K562 (cell line): ENCODE measurements at regions not wholly inside any gene's neighbourhood (a gene's known extent, or its start where the extent isn't known, plus 50 kb on each side); places are given as distances from the start of the nearest gene placed in this dataset.

Experiments used
- ATAC-seq: fragments of 200-7000 bp; cut with Tn5 transposase; 3 replicates; pipeline ENCODE4 v1.9.1; 2020; ENCODE audit warnings: moderate library complexity
- BruUV-seq: library from RNA; stranded (reverse); fragments of 400-500 nt; replicated peaks from 2 replicates; lab custom pipeline; 2021; lab: Mats Ljungman, UMichigan
- CTCF ChIA-PET: fragments of 300-600 bp; formaldehyde crosslinking; extraction: SDS; loops from one replicate; lab custom pipeline; 2021; ENCODE audit warnings: low intra/inter-chr PET ratio; lab: Yijun Ruan, JAX
- POLR2A ChIA-PET: fragments of 300-600, 350-650 bp; sonication (Branson Sonifier 250); formaldehyde crosslinking; extraction: SDS; loops from one replicate; lab custom pipeline; 2021; ENCODE audit warnings: antibody characterized with exemption, inconsistent platforms; lab: Yijun Ruan, JAX
- DNase-seq, 4 experiments: peaks; one replicate each; pipeline versions ENCODE4 v3.0.0 to v3.0.0-alpha.2; 2011 to 2018; ENCODE audit warnings: low spot score in 3 of 4, mixed read lengths in 3 of 4; ENCODE audit errors: extremely low read depth in 1 of 4
- FAIRE-seq: peaks from 2 replicates; lab custom pipeline; 2011; peaks lifted over from hg19 to GRCh38; lab: Jason Lieb, UNC
- H2AFZ ChIP-seq: 2 replicates; pipeline ENCODE4 v1.6.0; 2011; ENCODE audit warnings: low read depth, low read length, control low read depth, inconsistent platforms
- H3K27ac ChIP-seq: fragments of 200-600 bp; 3 replicates; pipeline ENCODE4 v1.8.0; 2011; ENCODE audit warnings: low read depth, mild to moderate bottlenecking, control low read depth, inconsistent platforms, low read length, moderate library complexity, mixed read lengths; ENCODE audit errors: extremely low read depth
- H3K27me3 ChIP-seq, 2 experiments: fragments of 300-600 bp in 1 of 2; 2 replicates in 1 of 2; 3 replicates in 1 of 2; pipeline versions ENCODE4 v1.6.0 to v1.8.0; 2011; ENCODE audit warnings: inconsistent platforms in 2 of 2, low read length in 2 of 2, mild to moderate bottlenecking in 1 of 2, mixed read lengths in 1 of 2, moderate library complexity in 1 of 2; ENCODE audit not compliant: control insufficient read depth in 2 of 2, insufficient read depth in 2 of 2
- H3K36me3 ChIP-seq: fragments of 300-600 bp; 3 replicates; pipeline ENCODE4 v1.8.0; 2011; ENCODE audit warnings: mild to moderate bottlenecking, low read length, inconsistent platforms; ENCODE audit not compliant: control insufficient read depth, insufficient read depth
- H3K4me1 ChIP-seq, 2 experiments: fragments of 200-600 bp in 1 of 2; replicated peaks in 1 of 2; 2 replicates in 1 of 2; 3 replicates in 1 of 2; pipeline versions ENCODE4 v1.5.1 to v1.8.0; 2011; ENCODE audit warnings: inconsistent platforms in 2 of 2, low read length in 2 of 2, mild to moderate bottlenecking in 1 of 2, mixed read lengths in 1 of 2, moderate library complexity in 1 of 2; ENCODE audit not compliant: control insufficient read depth in 2 of 2, insufficient read depth in 2 of 2
- H3K4me2 ChIP-seq: 2 replicates; pipeline ENCODE4 v1.6.1; 2011; ENCODE audit warnings: low read length, control low read depth, inconsistent platforms, mixed read lengths; ENCODE audit not compliant: insufficient read depth
- H3K4me3 ChIP-seq: fragments of 200-600 bp; sonication (generic), shearing (Covaris generic); 2 replicates; pipeline ENCODE4 v1.5.1; 2016; ENCODE audit warnings: control low read depth, inconsistent platforms
- H3K79me2 ChIP-seq: fragments of 200-600 bp; 3 replicates; pipeline ENCODE4 v1.8.0; 2011; ENCODE audit warnings: low read length, inconsistent platforms; ENCODE audit not compliant: control insufficient read depth, insufficient read depth
- H3K9ac ChIP-seq, 2 experiments: 2 replicates each; pipeline versions ENCODE4 v1.6.0 to v1.6.1; 2011; ENCODE audit warnings: low read depth in 2 of 2, low read length in 2 of 2, control low read depth in 1 of 2, inconsistent platforms in 1 of 2, mild to moderate bottlenecking in 1 of 2, mixed read lengths in 1 of 2; ENCODE audit not compliant: insufficient read depth in 1 of 2
- H3K9me1 ChIP-seq: one replicate; pipeline ENCODE4 v1.6.0; 2011; ENCODE audit warnings: inconsistent platforms, mild to moderate bottlenecking, low read length, moderate library complexity; ENCODE audit not compliant: control insufficient read depth, insufficient read depth
- H3K9me3 ChIP-seq: replicated peaks from 2 replicates; pipeline ENCODE4 v1.5.1; 2011; ENCODE audit warnings: low read depth, low read length, inconsistent platforms; ENCODE audit not compliant: control insufficient read depth, insufficient read depth
- H4K20me1 ChIP-seq: replicated peaks from 2 replicates; pipeline ENCODE4 v1.6.1; 2011; ENCODE audit warnings: low read length, inconsistent platforms, mixed read lengths; ENCODE audit not compliant: control insufficient read depth, insufficient read depth
- ZNF24 ChIP-seq: fragments of 450-650 bp; IDR thresholded peaks from 2 replicates; pipeline ENCODE4 v1.6.1; 2016
- ZNF277 ChIP-seq: fragments of 250-450 bp; sonication (Bioruptor Pico); IDR thresholded peaks from 2 replicates; pipeline ENCODE4 v1.8.0; 2022; ENCODE audit warnings: inconsistent platforms, mild to moderate bottlenecking, moderate library complexity, borderline replicate concordance
- WGBS: fragments of 100-300 bp; shearing (Covaris generic); methylation state at CpG from one replicate; pipeline ENCODE4 v1.1.6; 2016; ENCODE audit warnings: low coverage, mixed read lengths; ENCODE audit not compliant: insufficient coverage; ENCODE audit errors: missing lambda C conversion rate; 5-methylcytosine and 5-hydroxymethylcytosine counted together
- in situ Hi-C: fragments of 300-500 bp; cut with MboI; formaldehyde crosslinking; loops from 4 replicates; pipeline ENCODE4 v1.15.0; 2018; ENCODE audit warnings: inconsistent platforms, mixed read lengths
- intact Hi-C: fragments of 100-400 bp; cut with micrococcal nuclease; formaldehyde crosslinking; loops from 2 replicates; pipeline ENCODE4 v1.14.2; 2022
- TF ChIP-seq, protein P1 (sequence below): fragments of 250-450 bp; sonication (Bioruptor Pico); IDR thresholded peaks from 2 replicates; pipeline ENCODE4 v1.5.0; 2021; ENCODE audit warnings: mild to moderate bottlenecking, borderline replicate concordance

DNA sequence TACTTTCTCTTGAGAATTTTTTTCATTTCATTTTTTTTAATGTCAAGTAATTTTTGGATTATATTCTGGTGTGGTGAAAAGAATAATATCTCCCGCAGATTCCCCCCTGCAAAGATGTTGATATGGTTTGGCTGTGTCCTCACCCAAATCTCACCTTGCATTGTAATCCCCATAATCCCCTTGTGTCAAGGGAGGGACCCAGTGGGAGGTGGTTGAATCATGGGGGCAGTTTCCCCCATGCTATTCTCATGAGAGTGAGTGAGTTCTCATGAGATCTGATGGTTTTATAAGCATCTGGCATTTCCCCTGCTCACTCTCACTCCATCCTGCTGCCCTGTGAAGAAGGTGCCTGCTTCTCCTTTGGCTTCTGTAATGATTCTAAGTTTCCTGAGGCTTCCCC lies 58.7 kb upstream of the PMEPA1 start:
- no peak for DNase-seq
- no peak for ATAC-seq
- H3K4me2 ChIP-seq: no peak overlapping the region
- H3K4me3 ChIP-seq: no peak overlapping the region
- peaks cover 9 to 31% of the 10 kb centered on the region in 2 experiments; a peak in 4 of 5 replicates for H3K27me3 ChIP-seq
- CTCF ChIA-PET: no interaction called here
- H2AFZ ChIP-seq: no peak overlapping the region
- intact Hi-C loops: no loop called here
- TF ChIP-seq ZNF24 (no peak), ZNF277 (no peak)
- TF ChIP-seq, protein P1, sequence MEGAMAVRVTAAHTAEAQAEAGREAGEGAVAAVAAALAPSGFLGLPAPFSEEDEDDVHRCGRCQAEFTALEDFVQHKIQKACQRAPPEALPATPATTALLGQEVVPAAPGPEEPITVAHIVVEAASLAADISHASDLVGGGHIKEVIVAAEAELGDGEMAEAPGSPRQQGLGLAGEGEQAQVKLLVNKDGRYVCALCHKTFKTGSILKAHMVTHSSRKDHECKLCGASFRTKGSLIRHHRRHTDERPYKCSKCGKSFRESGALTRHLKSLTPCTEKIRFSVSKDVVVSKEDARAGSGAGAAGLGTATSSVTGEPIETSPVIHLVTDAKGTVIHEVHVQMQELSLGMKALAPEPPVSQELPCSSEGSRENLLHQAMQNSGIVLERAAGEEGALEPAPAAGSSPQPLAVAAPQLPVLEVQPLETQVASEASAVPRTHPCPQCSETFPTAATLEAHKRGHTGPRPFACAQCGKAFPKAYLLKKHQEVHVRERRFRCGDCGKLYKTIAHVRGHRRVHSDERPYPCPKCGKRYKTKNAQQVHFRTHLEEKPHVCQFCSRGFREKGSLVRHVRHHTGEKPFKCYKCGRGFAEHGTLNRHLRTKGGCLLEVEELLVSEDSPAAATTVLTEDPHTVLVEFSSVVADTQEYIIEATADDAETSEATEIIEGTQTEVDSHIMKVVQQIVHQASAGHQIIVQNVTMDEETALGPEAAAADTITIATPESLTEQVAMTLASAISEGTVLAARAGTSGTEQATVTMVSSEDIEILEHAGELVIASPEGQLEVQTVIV: no peak
- in situ Hi-C loops: no loop called here
- H3K9me3 ChIP-seq: no peaks in the 10 kb centered on the region
- no peaks in the 10 kb centered on the region for H4K20me1 ChIP-seq
- no peaks in the 10 kb centered on the region for H3K4me1 ChIP-seq
- 0% methylated on average over 1 of the region's 1 CpG for WGBS
- no peak overlapping the region for H3K9ac ChIP-seq
- H3K36me3 ChIP-seq: no peaks in the 10 kb centered on the region
- no TSS peak for BruUV-seq
- H3K79me2 ChIP-seq: no peaks in the 10 kb centered on the region
- H3K9me1 ChIP-seq: no peaks in the 10 kb centered on the region
- POLR2A ChIA-PET: no interaction called here
- H3K27ac ChIP-seq: no peak overlapping the region
- no peak for FAIRE-seq
